ENCODE measurements at regions not wholly inside any gene's neighbourhood (a gene's known extent, or its start where the extent isn't known, plus 50 kb on each side); places are given as distances from the start of the nearest gene placed in this dataset.
"Not testable (repeated sequence)": the region's sequence is repeated elsewhere in the genome, so short reads cannot be mapped to it uniquely, and the experiment has no call there.

GRCh38 chr16:22625967-22626366 lies 115.3 kb downstream of the NPIPB5 start:
- no peak for DNase-seq (ENCODE audit: low spot score)

- DNase-seq (ENCODE audit: low spot score) = no peak
Measured at GRCh38 chr16:22627043-22627442, 116.4 kb downstream of the NPIPB5 start.

GRCh38 chr16:22628994-22629393 lies 118.3 kb downstream of the NPIPB5 start:
- DNase-seq (ENCODE audit: low spot score) = no peak

- no peak for DNase-seq (ENCODE audit: low spot score)
Measured at GRCh38 chr16:22630242-22630641, 119.6 kb downstream of the NPIPB5 start.

- no peak for DNase-seq (ENCODE audit: low spot score)
Measured at GRCh38 chr16:22631264-22631663, 120.6 kb downstream of the NPIPB5 start.

GRCh38 chr16:22632606-22633005 lies 121.9 kb downstream of the NPIPB5 start:
- no peak for DNase-seq (ENCODE audit: low spot score)

GRCh38 chr16:22633280-22633679 lies 122.6 kb downstream of the NPIPB5 start:
- no peak for DNase-seq (ENCODE audit: low spot score)

- no peak for DNase-seq (ENCODE audit: low spot score)
Measured at GRCh38 chr16:22633799-22634198, 123.1 kb downstream of the NPIPB5 start.

GRCh38 chr16:22634954-22635353 lies 124.3 kb downstream of the NPIPB5 start:
- no peak for DNase-seq (ENCODE audit: low spot score)

GRCh38 chr16:22635357-22635761 lies 124.7 kb downstream of the NPIPB5 start:
- no peak for DNase-seq (ENCODE audit: low spot score)

GRCh38 chr16:22635801-22636200 lies 125.1 kb downstream of the NPIPB5 start:
- DNase-seq (ENCODE audit: low spot score) = no peak

GRCh38 chr16:22638393-22639206 lies 127.9 kb downstream of the NPIPB5 start:
- DNase-seq (ENCODE audit: low spot score) = no peak

GRCh38 chr16:22641131-22641628 lies 130.5 kb downstream of the NPIPB5 start:
- DNase-seq (ENCODE audit: low spot score) = no peak

- no peak for DNase-seq (ENCODE audit: low spot score)
Measured at GRCh38 chr16:22642416-22643088, 131.9 kb downstream of the NPIPB5 start.

- DNase-seq (ENCODE audit: low spot score) = not testable (repeated sequence)
Measured at GRCh38 chr16:22643203-22643602, 132.5 kb downstream of the NPIPB5 start.

GRCh38 chr16:22643886-22644285 lies 133.2 kb downstream of the NPIPB5 start:
- no peak for DNase-seq (ENCODE audit: low spot score)

- DNase-seq (ENCODE audit: low spot score) = no peak
Measured at GRCh38 chr16:22645868-22646267, 135.2 kb downstream of the NPIPB5 start.

- no peak for DNase-seq (ENCODE audit: low spot score)
Measured at GRCh38 chr16:22646948-22647556, 136.4 kb downstream of the NPIPB5 start.

GRCh38 chr16:22648141-22648540 lies 137.4 kb downstream of the NPIPB5 start:
- DNase-seq (ENCODE audit: low spot score) = no peak

GRCh38 chr16:22648941-22649340 lies 138.2 kb downstream of the NPIPB5 start:
- DNase-seq (ENCODE audit: low spot score) = no peak

GRCh38 chr16:22651111-22651817 lies 140.6 kb downstream of the NPIPB5 start:
- DNase-seq (ENCODE audit: low spot score) = not testable (repeated sequence)

- no peak for DNase-seq (ENCODE audit: low spot score)
Measured at GRCh38 chr16:22652463-22652845, 141.8 kb downstream of the NPIPB5 start.

Data from ecto neural progenitor cell (in vitro differentiated cells).